Skin epidermis (tissue), 12 donors: ENCODE measurements at regions not wholly inside any gene's neighbourhood (a gene's known extent, or its start where the extent isn't known, plus 50 kb on each side); places are given as distances from the start of the nearest gene placed in this dataset.

Experiments used
- H3K27ac ChIP-seq, 21 experiments: fragments of 200-600 bp; sonication (generic) in 11 of 21; one replicate each; pipeline ENCODE4 v1.5.0; 2020; ENCODE audit warnings: mild to moderate bottlenecking in 3 of 21, inconsistent platforms in 2 of 21, moderate library complexity in 2 of 21
- H3K4me3 ChIP-seq, 7 experiments: fragments of 200-600 bp; sonication (generic) in 2 of 7; one replicate each; pipeline ENCODE4 v1.5.0; 2020; ENCODE audit warnings: inconsistent platforms in 2 of 7, mild to moderate bottlenecking in 2 of 7, moderate library complexity in 1 of 7

GRCh38 chr13:106918557-106918860 is 350.6 kb upstream of the ARGLU1 start:
- Histone ChIP-seq H3K4me3 (peak overlapping the region in 2 of 7 experiments; percentile 45 to 60), H3K27ac (peak overlapping the region in 8 of 21 experiments; percentile 3 to 92 (median 87))

GRCh38 chr13:106917673-106918556 is 350.0 kb upstream of the ARGLU1 start:
- peak overlapping the region; percentile 44 to 60 (median 56) for H3K4me3 ChIP-seq
- H3K27ac ChIP-seq = peak overlapping the region in 20 of 21 experiments; percentile 74 to 95 (median 87)

- Histone ChIP-seq H3K27ac (peak overlapping the region in 20 of 21 experiments; percentile 74 to 95 (median 87)), H3K4me3 (peak overlapping the region; percentile 44 to 60 (median 56))
Measured at GRCh38 chr13:106917024-106917571, 349.2 kb upstream of the ARGLU1 start.

- Histone ChIP-seq H3K27ac (peak overlapping the region in 11 of 21 experiments; percentile 43 to 95 (median 89)), H3K4me3 (peak overlapping the region in 3 of 7 experiments; percentile 56 to 60 (median 58))
Measured at GRCh38 chr13:106916329-106916976, 348.5 kb upstream of the ARGLU1 start.

- Histone ChIP-seq H3K4me3 (no peak overlapping the region), H3K27ac (no peak overlapping the region)
Measured at GRCh38 chr13:106915146-106915545, 347.2 kb upstream of the ARGLU1 start.

- no peak overlapping the region for H3K4me3 ChIP-seq
- H3K27ac ChIP-seq = no peak overlapping the region
Measured at GRCh38 chr13:106911627-106912026, 343.7 kb upstream of the ARGLU1 start.

GRCh38 chr13:106911020-106911419 is 343.1 kb upstream of the ARGLU1 start:
- no peak overlapping the region for H3K27ac ChIP-seq

GRCh38 chr13:106906426-106906996 is 338.6 kb upstream of the ARGLU1 start:
- Histone ChIP-seq H3K4me3 (no peak overlapping the region), H3K27ac (no peak overlapping the region)

More at GRCh38 chr13:106911020-106911419, 343.1 kb upstream of the ARGLU1 start:
- H3K4me3 ChIP-seq = no peak overlapping the region

GRCh38 chr13:106905380-106906162 is 337.6 kb upstream of the ARGLU1 start:
- no peak overlapping the region for H3K4me3 ChIP-seq
- peak overlapping the region in 1 of 21 experiments; percentile 16 for H3K27ac ChIP-seq

- Histone ChIP-seq H3K4me3 (no peak overlapping the region), H3K27ac (no peak overlapping the region)
Measured at GRCh38 chr13:106899442-106899841, 331.5 kb upstream of the ARGLU1 start.

GRCh38 chr13:106898231-106898630 is 330.3 kb upstream of the ARGLU1 start:
- no peak overlapping the region for H3K27ac ChIP-seq
- no peak overlapping the region for H3K4me3 ChIP-seq

GRCh38 chr13:106888148-106888547 is 320.2 kb upstream of the ARGLU1 start:
- Histone ChIP-seq H3K27ac (no peak overlapping the region), H3K4me3 (no peak overlapping the region)

GRCh38 chr13:106887686-106888085 is 319.7 kb upstream of the ARGLU1 start:
- H3K27ac ChIP-seq = no peak overlapping the region
- H3K4me3 ChIP-seq = no peak overlapping the region

- no peak overlapping the region for H3K4me3 ChIP-seq
- H3K27ac ChIP-seq = no peak overlapping the region
Measured at GRCh38 chr13:106883976-106884375, 316.0 kb upstream of the ARGLU1 start.

- H3K27ac ChIP-seq = no peak overlapping the region
- no peak overlapping the region for H3K4me3 ChIP-seq
Measured at GRCh38 chr13:106882246-106882645, 314.3 kb upstream of the ARGLU1 start.

- Histone ChIP-seq H3K4me3 (no peak overlapping the region), H3K27ac (no peak overlapping the region)
Measured at GRCh38 chr13:106879806-106880205, 311.9 kb upstream of the ARGLU1 start.

- Histone ChIP-seq H3K27ac (peak overlapping the region in 2 of 21 experiments; percentile 1 to 39), H3K4me3 (no peak overlapping the region)
Measured at GRCh38 chr13:106874323-106874722, 306.4 kb upstream of the ARGLU1 start.

- Histone ChIP-seq H3K4me3 (no peak overlapping the region), H3K27ac (peak overlapping the region in 3 of 21 experiments; percentile 1 to 39 (median 4))
Measured at GRCh38 chr13:106873810-106874209, 305.9 kb upstream of the ARGLU1 start.

- Histone ChIP-seq H3K27ac (peak overlapping the region in 1 of 21 experiments; percentile 7), H3K4me3 (no peak overlapping the region)
Measured at GRCh38 chr13:106867249-106867648, 299.3 kb upstream of the ARGLU1 start.
